Neuronal stem cell (in vitro differentiated cells): ENCODE measurements at regions not wholly inside any gene's neighbourhood (a gene's known extent, or its start where the extent isn't known, plus 50 kb on each side); places are given as distances from the start of the nearest gene placed in this dataset.
A peak's percentile ranks its signal among the peaks of the same experiment; 100 is the strongest.

Experiments
- DNase-seq: peaks from one replicate; pipeline ENCODE4 v3.0.0-alpha.2; 2013; ENCODE audit warnings: low spot score
- H2AFZ ChIP-seq: one replicate; pipeline ENCODE4 v1.6.1; 2013; ENCODE audit warnings: mild to moderate bottlenecking, low read length, inconsistent platforms
- H2AK5ac ChIP-seq: 2 replicates; pipeline ENCODE4 v1.6.1; 2013; ENCODE audit warnings: low read depth, mild to moderate bottlenecking, inconsistent platforms, low read length, moderate library complexity, mixed read lengths
- H2BK120ac ChIP-seq: 2 replicates; pipeline ENCODE4 v1.6.1; 2013; ENCODE audit warnings: low read depth, mild to moderate bottlenecking, inconsistent platforms, low read length, moderate library complexity, mixed read lengths
- H2BK12ac ChIP-seq: one replicate; pipeline ENCODE4 v1.6.1; 2013; ENCODE audit warnings: low read length, inconsistent platforms
- H2BK15ac ChIP-seq: 2 replicates; pipeline ENCODE4 v1.6.1; 2013; ENCODE audit warnings: mild to moderate bottlenecking, low read length, inconsistent platforms, mixed read lengths
- H2BK5ac ChIP-seq: one replicate; pipeline ENCODE4 v1.6.1; 2013; ENCODE audit warnings: inconsistent platforms, mild to moderate bottlenecking, low read length, moderate library complexity
- H3K14ac ChIP-seq: one replicate; pipeline ENCODE4 v1.6.1; 2013; ENCODE audit warnings: low read length, inconsistent platforms
- H3K18ac ChIP-seq: 2 replicates; pipeline ENCODE4 v1.6.1; 2013; ENCODE audit warnings: low read length, inconsistent platforms
- H3K23ac ChIP-seq: 2 replicates; pipeline ENCODE4 v1.6.1; 2013; ENCODE audit warnings: low read depth, mild to moderate bottlenecking, mixed read lengths, low read length, inconsistent platforms; ENCODE audit not compliant: poor library complexity
- H3K27ac ChIP-seq: replicated peaks from 3 replicates; pipeline ENCODE4 v1.5.1; 2013; ENCODE audit warnings: low read length, inconsistent platforms
- H3K27me3 ChIP-seq, 3 experiments: 2 replicates each; pipeline ENCODE4 v1.6.1; 2013; ENCODE audit warnings: low read length in 3 of 3, mild to moderate bottlenecking in 2 of 3, inconsistent platforms in 1 of 3, low read depth in 1 of 3, mixed read lengths in 1 of 3, moderate library complexity in 1 of 3; ENCODE audit not compliant: control insufficient read depth in 3 of 3, insufficient read depth in 3 of 3
- H3K36me3 ChIP-seq, 2 donors: replicated peaks in 1 of 2; 2 replicates each; pipeline ENCODE4 v1.6.1; 2013; ENCODE audit warnings: low read length in 2 of 2; ENCODE audit not compliant: control insufficient read depth in 2 of 2, insufficient read depth in 2 of 2
- H3K4ac ChIP-seq: 2 replicates; pipeline ENCODE4 v1.6.1; 2013; ENCODE audit warnings: inconsistent platforms, mild to moderate bottlenecking, low read length, moderate library complexity
- H3K4me1 ChIP-seq, 2 donors: 1 replicate in 1 of 2; 2 replicates in 1 of 2; pipeline ENCODE4 v1.6.1; 2013; ENCODE audit warnings: low read length in 2 of 2, low read depth in 1 of 2; ENCODE audit not compliant: control insufficient read depth in 2 of 2, insufficient read depth in 1 of 2
- H3K4me2 ChIP-seq: one replicate; pipeline ENCODE4 v1.6.1; 2013; ENCODE audit warnings: mild to moderate bottlenecking, low read length, inconsistent platforms; ENCODE audit not compliant: insufficient read depth, poor library complexity, severe bottlenecking
- H3K4me3 ChIP-seq, 2 donors: 2 replicates each; pipeline ENCODE4 v1.5.1; 2013; ENCODE audit warnings: low read length in 2 of 2, mild to moderate bottlenecking in 2 of 2, inconsistent platforms in 1 of 2, moderate library complexity in 1 of 2
- H3K79me1 ChIP-seq: one replicate; pipeline ENCODE4 v1.6.1; 2013; ENCODE audit warnings: low read depth, mild to moderate bottlenecking, inconsistent platforms, low read length, moderate library complexity
- H3K9ac ChIP-seq: one replicate; pipeline ENCODE4 v1.6.1; 2013; ENCODE audit warnings: mild to moderate bottlenecking, low read depth, low read length, inconsistent platforms; ENCODE audit not compliant: poor library complexity
- H3K9me3 ChIP-seq, 2 donors: replicated peaks in 1 of 2; 2 replicates each; pipeline versions ENCODE3 to v1.6.1; 2013; ENCODE audit warnings: low read length in 2 of 2, mild to moderate bottlenecking in 2 of 2, inconsistent platforms in 1 of 2, low read depth in 1 of 2, mixed read lengths in 1 of 2, moderate library complexity in 1 of 2; ENCODE audit not compliant: control insufficient read depth in 2 of 2, insufficient read depth in 1 of 2
- H4K8ac ChIP-seq: one replicate; pipeline ENCODE4 v1.6.1; 2013; ENCODE audit warnings: low read depth, mild to moderate bottlenecking, inconsistent platforms, low read length, moderate library complexity
- H4K91ac ChIP-seq: one replicate; pipeline ENCODE4 v1.6.1; 2013; ENCODE audit warnings: low read length, low read depth, mild to moderate bottlenecking, inconsistent platforms; ENCODE audit not compliant: poor library complexity
- WGBS, 2 donors: extraction: QIAGEN DNeasy Blood & Tissue Kit; methylation state at CpG; one replicate each; pipeline ENCODE4 v1.1.7; 2013; ENCODE audit warnings: missing lambda C conversion rate in 2 of 2, mixed read lengths in 1 of 2; ENCODE audit not compliant: insufficient read length in 2 of 2, insufficient replicate concordance in 1 of 2; ENCODE audit errors: extremely low coverage in 2 of 2; 5-methylcytosine and 5-hydroxymethylcytosine counted together

DNA sequence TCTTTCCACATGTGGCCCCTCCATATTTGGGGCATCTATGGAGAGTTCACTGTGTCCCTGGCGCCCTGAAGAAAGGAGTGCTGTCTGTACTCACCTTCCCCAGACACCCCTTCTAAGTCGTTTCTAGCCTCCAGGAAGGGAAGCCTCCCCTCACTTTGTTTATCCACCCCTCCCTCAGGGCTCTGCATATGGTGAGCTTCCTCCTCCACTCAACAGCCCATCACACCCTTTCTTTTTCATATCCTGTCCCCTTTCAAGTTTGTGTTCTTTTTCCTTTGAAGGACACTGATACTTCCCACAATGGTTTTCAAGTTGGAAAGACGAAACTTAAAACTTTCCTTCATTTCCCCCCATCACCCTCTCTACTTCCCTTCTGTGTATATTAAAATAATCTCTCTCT lies 291.4 kb upstream of the POU3F3 start:
- H3K4me3 ChIP-seq, result no peak overlapping the region
- no peak overlapping the region for H4K8ac ChIP-seq
- H3K23ac ChIP-seq, result no peak overlapping the region
- no peak overlapping the region for H3K18ac ChIP-seq
- H3K79me1 ChIP-seq, result no peaks in the 10 kb centered on the region
- no peak overlapping the region for H3K9ac ChIP-seq
- no peak overlapping the region for H2BK120ac ChIP-seq
- no peak overlapping the region for H2BK12ac ChIP-seq
- no peaks in the 10 kb centered on the region for H3K27me3 ChIP-seq
- H3K27ac ChIP-seq, result no peak overlapping the region
- H3K4me1 ChIP-seq, result no peaks in the 10 kb centered on the region
- no CpG with 5 or more reads among the region's 3 CpGs for WGBS, 2 donors
- no peak overlapping the region for H4K91ac ChIP-seq
- H2BK15ac ChIP-seq, result no peak overlapping the region
- no peak overlapping the region for H3K14ac ChIP-seq
- no peak overlapping the region for H2AK5ac ChIP-seq
- H3K4ac ChIP-seq, result no peak overlapping the region
- no peak overlapping the region for H3K4me2 ChIP-seq
- H2AFZ ChIP-seq, result peak overlapping the region; percentile 23
- no peak for DNase-seq
- no peaks in the 10 kb centered on the region for H3K36me3 ChIP-seq
- no peaks in the 10 kb centered on the region for H3K9me3 ChIP-seq
- no peak overlapping the region for H2BK5ac ChIP-seq

DNA sequence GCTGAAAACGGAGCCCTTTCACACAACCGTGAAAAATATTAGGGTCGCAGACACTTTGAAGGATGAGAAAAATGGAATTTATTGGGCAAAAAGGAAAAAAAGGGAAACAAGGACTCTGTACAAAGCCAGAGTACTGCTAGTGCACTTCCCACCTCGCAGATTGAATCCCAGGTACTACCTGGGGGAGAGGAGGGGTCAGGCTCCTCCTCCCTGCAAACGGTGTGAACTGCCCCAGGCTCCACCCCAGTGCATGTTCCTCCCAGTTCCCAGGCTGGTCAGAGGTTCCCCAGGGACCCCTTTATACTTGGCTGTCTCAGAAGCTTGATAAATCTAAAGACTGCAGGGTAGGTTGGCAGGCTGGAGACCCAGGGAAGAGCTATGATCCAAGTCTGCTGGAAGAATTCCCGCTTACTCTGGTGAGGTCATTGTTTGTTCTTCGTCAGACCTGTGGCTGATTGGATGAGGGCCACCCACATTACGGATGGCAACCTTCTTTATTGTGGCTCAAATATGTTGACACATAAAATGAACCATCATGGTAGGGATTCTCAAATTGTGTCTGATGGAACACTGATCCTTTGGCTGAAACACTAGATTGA lies 290.4 kb upstream of the POU3F3 start:
- Histone ChIP-seq H3K14ac (no peak overlapping the region), H4K91ac (no peak overlapping the region), H3K4me1 (no peaks in the 10 kb centered on the region), H3K36me3 (no peaks in the 10 kb centered on the region), H2BK120ac (no peak overlapping the region), H3K23ac (no peak overlapping the region), H4K8ac (no peak overlapping the region), H3K4me2 (no peak overlapping the region), H3K4ac (no peak overlapping the region), H3K9ac (no peak overlapping the region), H2AK5ac (no peak overlapping the region), H2BK12ac (no peak overlapping the region), H3K18ac (no peak overlapping the region), H2AFZ (no peak overlapping the region), H3K27me3 (no peaks in the 10 kb centered on the region), H3K9me3 (no peaks in the 10 kb centered on the region), H2BK5ac (no peak overlapping the region), H3K79me1 (no peaks in the 10 kb centered on the region), H2BK15ac (no peak overlapping the region), H3K27ac (no peak overlapping the region), H3K4me3 (no peak overlapping the region)
- no peak for DNase-seq
- no CpG with 5 or more reads among the region's 8 CpGs for WGBS, 2 donors

DNA sequence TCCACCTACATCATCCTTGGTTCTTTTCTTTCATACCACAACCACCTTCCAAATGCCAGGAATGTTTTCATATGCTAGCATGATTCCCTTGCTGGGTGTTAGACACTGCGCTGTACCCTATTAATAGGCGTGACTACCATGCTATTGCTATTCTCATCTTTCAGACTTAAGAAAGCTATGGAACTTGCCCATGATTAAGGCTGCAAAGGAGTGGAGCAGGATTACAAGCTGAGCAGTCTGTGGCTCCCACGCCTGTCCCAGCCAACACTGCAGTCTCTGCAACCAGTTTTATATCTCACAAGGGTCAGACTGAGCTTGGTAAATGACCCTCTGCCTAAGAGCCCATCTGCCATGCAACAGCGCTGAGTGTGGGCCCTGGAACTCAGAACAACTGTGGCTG lies 285.7 kb upstream of the POU3F3 start:
- Histone ChIP-seq H3K9ac (no peak overlapping the region), H2BK120ac (no peak overlapping the region), H3K18ac (no peak overlapping the region), H3K4me2 (no peak overlapping the region), H4K91ac (no peak overlapping the region), H3K4me3 (no peak overlapping the region), H3K4me1 (peaks cover 0 to 3% of the 10 kb centered on the region in 2 donors), H3K9me3 (no peaks in the 10 kb centered on the region), H3K36me3 (no peaks in the 10 kb centered on the region), H4K8ac (no peak overlapping the region), H2BK12ac (no peak overlapping the region), H2BK15ac (no peak overlapping the region), H2AFZ (no peak overlapping the region), H3K4ac (no peak overlapping the region), H2BK5ac (no peak overlapping the region), H2AK5ac (no peak overlapping the region), H3K23ac (no peak overlapping the region), H3K27me3 (no peaks in the 10 kb centered on the region), H3K14ac (no peak overlapping the region), H3K27ac (no peak overlapping the region), H3K79me1 (no peaks in the 10 kb centered on the region)
- no CpG with 5 or more reads among the region's 4 CpGs for WGBS, 2 donors
- DNase-seq, result no peak

DNA sequence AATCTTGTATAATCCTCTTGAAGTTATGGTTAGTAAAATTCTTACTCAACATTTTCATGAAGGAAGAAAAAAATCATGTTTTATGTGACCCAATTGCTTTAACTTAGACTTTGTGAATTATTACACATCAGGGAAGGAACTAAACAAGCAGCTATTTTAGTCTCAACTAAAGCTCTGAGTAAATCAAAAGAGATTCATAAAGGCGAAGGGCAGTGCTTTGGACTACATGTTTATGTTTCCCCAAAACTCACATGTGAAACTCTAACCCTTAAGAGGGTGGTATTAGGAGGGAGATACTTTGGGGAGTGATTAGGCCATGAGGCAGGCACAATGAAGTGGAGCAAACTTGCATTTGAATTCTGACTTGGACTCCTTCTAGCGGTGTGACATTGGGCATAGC lies 283.7 kb upstream of the POU3F3 start:
- Histone ChIP-seq H2AFZ (peak overlapping the region; percentile 35), H3K36me3 (no peaks in the 10 kb centered on the region), H3K14ac (no peak overlapping the region), H3K27ac (no peak overlapping the region), H3K4ac (no peak overlapping the region), H4K8ac (no peak overlapping the region), H2BK5ac (no peak overlapping the region), H3K4me1 (peaks cover 0 to 3% of the 10 kb centered on the region in 2 donors), H2BK15ac (no peak overlapping the region), H2AK5ac (no peak overlapping the region), H2BK120ac (no peak overlapping the region), H3K4me2 (no peak overlapping the region), H3K4me3 (no peak overlapping the region), H3K23ac (no peak overlapping the region), H4K91ac (no peak overlapping the region), H3K9me3 (no peaks in the 10 kb centered on the region), H3K27me3 (no peaks in the 10 kb centered on the region), H3K79me1 (no peaks in the 10 kb centered on the region), H3K18ac (no peak overlapping the region), H2BK12ac (no peak overlapping the region), H3K9ac (no peak overlapping the region)
- no peak for DNase-seq
- WGBS, 2 donors, result no CpG with 5 or more reads among the region's 2 CpGs
